ENCODE measurements at regions not wholly inside any gene's neighbourhood (a gene's known extent, or its start where the extent isn't known, plus 50 kb on each side); places are given as distances from the start of the nearest gene placed in this dataset.
"Not testable (repeated sequence)": the region's sequence is repeated elsewhere in the genome, so short reads cannot be mapped to it uniquely, and the experiment has no call there.

DNA sequence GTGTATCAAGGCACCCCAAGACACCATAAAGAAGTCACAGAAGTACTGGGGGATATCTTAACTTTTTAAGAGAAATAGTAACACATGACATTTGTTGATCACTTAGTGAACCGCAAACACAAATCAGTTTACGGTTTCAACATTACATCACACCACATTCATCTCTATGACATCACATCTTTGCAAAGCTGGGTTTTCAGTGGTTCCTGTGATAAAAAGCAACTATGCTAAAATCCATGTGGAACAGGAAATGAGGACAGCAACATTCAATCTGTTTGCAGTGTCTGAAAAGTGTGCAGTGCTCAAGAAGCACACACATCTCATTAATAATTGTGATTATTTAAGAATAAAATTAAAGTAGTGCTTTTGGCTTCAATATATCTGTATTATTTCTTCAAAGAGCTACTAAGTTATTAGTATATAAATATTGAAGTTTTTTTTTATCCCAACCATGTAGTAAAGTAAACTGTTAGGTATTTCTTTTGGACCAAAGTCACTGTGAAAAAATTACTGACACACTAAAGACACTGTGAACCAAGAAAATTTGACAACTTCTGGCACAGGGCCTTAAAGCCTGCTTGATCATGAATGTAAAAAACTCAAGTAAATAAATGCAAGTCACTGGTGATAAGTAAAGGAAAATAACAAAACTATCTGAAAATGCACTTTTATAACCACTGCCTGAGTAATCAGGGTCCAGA is 156.0 kb upstream of the SOX6 start:
- Histone ChIP-seq H2BK120ac (ENCODE audit: insufficient read depth, low read length, poor library complexity) (no peak overlapping the region), H3K9me3 (ENCODE audit: insufficient read depth, low read depth, low read length) (no peaks in the 10 kb centered on the region), H3K27ac (ENCODE audit: low read depth, low read length) (no peak overlapping the region), H3K18ac (ENCODE audit: low read length) (no peak overlapping the region), H3K23ac (ENCODE audit: low read length) (no peak overlapping the region), H3K14ac (ENCODE audit: low read length) (no peak overlapping the region), H2BK5ac (ENCODE audit: low read depth, low read length, poor library complexity) (no peak overlapping the region), H3K4me3 (ENCODE audit: low read depth, low read length) (no peak overlapping the region), H3K79me2 (ENCODE audit: control insufficient read depth, insufficient read depth, low read length, poor library complexity) (no peaks in the 10 kb centered on the region), H3K79me1 (ENCODE audit: low read length) (no peaks in the 10 kb centered on the region), H2AFZ (ENCODE audit: insufficient read depth, low read length, poor library complexity) (no peak overlapping the region), H2BK12ac (ENCODE audit: low read length) (no peak overlapping the region), H4K8ac (ENCODE audit: low read depth, low read length) (no peak overlapping the region), H3K27me3 (ENCODE audit: insufficient read depth, low read length) (no peaks in the 10 kb centered on the region), H3K4me1 (ENCODE audit: control insufficient read depth in 1 of 2, insufficient read depth in 2 of 2, low read length in 2 of 2) (no peaks in the 10 kb centered on the region), H3K4ac (ENCODE audit: low read depth, low read length) (no peak overlapping the region), H4K12ac (ENCODE audit: low read depth, low read length) (no peak overlapping the region), H3K9ac (ENCODE audit: low read length) (no peak overlapping the region), H3K4me2 (ENCODE audit: low read length) (no peak overlapping the region), H2AK5ac (ENCODE audit: low read length) (no peak overlapping the region), H4K91ac (ENCODE audit: low read depth, low read length) (no peak overlapping the region), H3K36me3 (ENCODE audit: control insufficient read depth in 1 of 2, insufficient read depth in 2 of 2, low read length in 2 of 2) (no peaks in the 10 kb centered on the region)
- WGBS (ENCODE audit: extremely low coverage, insufficient coverage, insufficient read length) = no CpG with 5 or more reads among the region's 2 CpGs
- no peak for DNase-seq

DNA sequence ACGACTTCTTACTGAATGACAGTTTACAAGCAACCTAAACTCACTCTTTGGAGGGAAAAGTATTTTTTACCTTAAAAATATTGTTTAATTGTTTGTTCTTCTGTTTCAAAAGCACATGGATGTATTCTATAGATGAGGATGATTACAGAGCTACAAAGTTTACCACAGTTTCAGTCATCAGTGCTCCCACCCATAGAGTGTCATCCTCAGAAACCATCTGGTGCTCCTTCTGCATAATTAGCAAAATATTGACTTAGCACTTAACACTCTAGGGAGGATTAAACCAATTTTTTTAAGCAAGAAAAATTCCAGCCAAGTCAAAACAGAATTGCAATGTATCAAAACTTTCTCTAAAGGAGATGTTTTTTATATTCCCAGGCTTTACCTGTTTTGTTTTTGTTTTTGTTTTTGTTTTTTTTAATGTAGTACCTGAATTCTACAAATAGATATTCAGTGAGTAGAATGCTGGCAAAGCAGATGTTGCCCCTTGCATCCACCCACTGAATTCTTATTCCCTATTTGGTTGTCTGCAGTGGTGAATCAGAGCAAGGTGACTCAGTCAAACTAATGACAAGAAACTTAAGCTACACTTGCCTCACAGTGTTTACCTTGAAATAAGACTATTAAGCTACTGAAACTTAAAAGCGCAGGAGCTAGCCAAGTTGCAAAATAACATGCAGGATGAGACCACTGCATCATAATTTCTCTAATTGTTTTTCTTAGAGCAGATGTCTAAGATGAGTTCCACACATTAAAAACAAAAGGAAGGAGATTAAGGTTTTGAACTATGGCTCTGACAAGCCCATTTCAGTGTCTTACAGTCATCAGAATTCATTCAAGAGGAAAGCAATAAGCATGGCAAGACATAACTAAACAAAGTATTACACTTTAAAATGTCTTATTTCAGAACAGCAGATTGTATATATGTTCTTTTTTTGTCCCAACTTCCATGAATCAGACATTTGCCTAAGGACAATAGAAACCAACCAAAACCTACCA is 155.1 kb upstream of the SOX6 start:
- H4K8ac ChIP-seq (ENCODE audit: low read depth, low read length) = no peak overlapping the region
- H4K91ac ChIP-seq (ENCODE audit: low read depth, low read length) = no peak overlapping the region
- H2AK5ac ChIP-seq (ENCODE audit: low read length) = no peak overlapping the region
- no peak overlapping the region for H4K12ac ChIP-seq (ENCODE audit: low read depth, low read length)
- peak; percentile 7 for DNase-seq
- no peaks in the 10 kb centered on the region for H3K4me1 ChIP-seq (ENCODE audit: control insufficient read depth in 1 of 2, insufficient read depth in 2 of 2, low read length in 2 of 2)
- no peak overlapping the region for H2AFZ ChIP-seq (ENCODE audit: insufficient read depth, low read length, poor library complexity)
- no CpG with 5 or more reads among the region's 2 CpGs for WGBS (ENCODE audit: extremely low coverage, insufficient coverage, insufficient read length)
- H3K9me3 ChIP-seq (ENCODE audit: insufficient read depth, low read depth, low read length) = no peaks in the 10 kb centered on the region
- no peaks in the 10 kb centered on the region for H3K27me3 ChIP-seq (ENCODE audit: insufficient read depth, low read length)
- no peak overlapping the region for H3K27ac ChIP-seq (ENCODE audit: low read depth, low read length)
- H3K4ac ChIP-seq (ENCODE audit: low read depth, low read length) = no peak overlapping the region
- H3K9ac ChIP-seq (ENCODE audit: low read length) = no peak overlapping the region
- H3K4me3 ChIP-seq (ENCODE audit: low read depth, low read length) = no peak overlapping the region
- H3K14ac ChIP-seq (ENCODE audit: low read length) = no peak overlapping the region
- H3K79me2 ChIP-seq (ENCODE audit: control insufficient read depth, insufficient read depth, low read length, poor library complexity) = no peaks in the 10 kb centered on the region
- no peak overlapping the region for H2BK120ac ChIP-seq (ENCODE audit: insufficient read depth, low read length, poor library complexity)
- H3K79me1 ChIP-seq (ENCODE audit: low read length) = no peaks in the 10 kb centered on the region
- H3K36me3 ChIP-seq (ENCODE audit: control insufficient read depth in 1 of 2, insufficient read depth in 2 of 2, low read length in 2 of 2) = no peaks in the 10 kb centered on the region
- no peak overlapping the region for H2BK5ac ChIP-seq (ENCODE audit: low read depth, low read length, poor library complexity)
- H3K18ac ChIP-seq (ENCODE audit: low read length) = no peak overlapping the region
- H2BK12ac ChIP-seq (ENCODE audit: low read length) = no peak overlapping the region
- H3K4me2 ChIP-seq (ENCODE audit: low read length) = no peak overlapping the region
- no peak overlapping the region for H3K23ac ChIP-seq (ENCODE audit: low read length)

GRCh38 chr11:16505481-16505880 is 149.1 kb upstream of the SOX6 start:
- no peak overlapping the region for H2BK5ac ChIP-seq (ENCODE audit: low read depth, low read length, poor library complexity)
- H3K27ac ChIP-seq (ENCODE audit: low read depth, low read length) = no peak overlapping the region
- H3K4ac ChIP-seq (ENCODE audit: low read depth, low read length) = no peak overlapping the region
- H3K79me1 ChIP-seq (ENCODE audit: low read length) = no peaks in the 10 kb centered on the region
- H3K14ac ChIP-seq (ENCODE audit: low read length) = no peak overlapping the region
- H2AK5ac ChIP-seq (ENCODE audit: low read length) = no peak overlapping the region
- no CpG with 5 or more reads among the region's 1 CpG for WGBS (ENCODE audit: extremely low coverage, insufficient coverage, insufficient read length)
- no peaks in the 10 kb centered on the region for H3K79me2 ChIP-seq (ENCODE audit: control insufficient read depth, insufficient read depth, low read length, poor library complexity)
- no peak overlapping the region for H4K12ac ChIP-seq (ENCODE audit: low read depth, low read length)
- H2AFZ ChIP-seq (ENCODE audit: insufficient read depth, low read length, poor library complexity) = no peak overlapping the region
- H3K4me2 ChIP-seq (ENCODE audit: low read length) = no peak overlapping the region
- no peak overlapping the region for H3K9ac ChIP-seq (ENCODE audit: low read length)
- no peak overlapping the region for H3K23ac ChIP-seq (ENCODE audit: low read length)
- H3K18ac ChIP-seq (ENCODE audit: low read length) = no peak overlapping the region
- H4K91ac ChIP-seq (ENCODE audit: low read depth, low read length) = no peak overlapping the region
- no peaks in the 10 kb centered on the region for H3K4me1 ChIP-seq (ENCODE audit: control insufficient read depth in 1 of 2, insufficient read depth in 2 of 2, low read length in 2 of 2)
- no peak overlapping the region for H4K8ac ChIP-seq (ENCODE audit: low read depth, low read length)
- no peak overlapping the region for H2BK12ac ChIP-seq (ENCODE audit: low read length)
- no peak overlapping the region for H3K4me3 ChIP-seq (ENCODE audit: low read depth, low read length)
- peaks cover 3% of the 10 kb centered on the region for H3K9me3 ChIP-seq (ENCODE audit: insufficient read depth, low read depth, low read length)
- H3K27me3 ChIP-seq (ENCODE audit: insufficient read depth, low read length) = no peaks in the 10 kb centered on the region
- DNase-seq = no peak
- H3K36me3 ChIP-seq (ENCODE audit: control insufficient read depth in 1 of 2, insufficient read depth in 2 of 2, low read length in 2 of 2) = no peaks in the 10 kb centered on the region
- H2BK120ac ChIP-seq (ENCODE audit: insufficient read depth, low read length, poor library complexity) = no peak overlapping the region

- not testable (repeated sequence) for H3K23ac ChIP-seq (ENCODE audit: low read length); H2BK12ac ChIP-seq (ENCODE audit: low read length); H3K18ac ChIP-seq (ENCODE audit: low read length); H3K27ac ChIP-seq (ENCODE audit: low read depth, low read length); H4K12ac ChIP-seq (ENCODE audit: low read depth, low read length); H3K27me3 ChIP-seq (ENCODE audit: insufficient read depth, low read length); H2BK5ac ChIP-seq (ENCODE audit: low read depth, low read length, poor library complexity); H4K91ac ChIP-seq (ENCODE audit: low read depth, low read length); H3K36me3 ChIP-seq (ENCODE audit: control insufficient read depth in 1 of 2, insufficient read depth in 2 of 2, low read length in 2 of 2); H3K14ac ChIP-seq (ENCODE audit: low read length); DNase-seq; H2BK120ac ChIP-seq (ENCODE audit: insufficient read depth, low read length, poor library complexity); H3K4ac ChIP-seq (ENCODE audit: low read depth, low read length); H3K9me3 ChIP-seq (ENCODE audit: insufficient read depth, low read depth, low read length); H3K4me2 ChIP-seq (ENCODE audit: low read length); H3K4me3 ChIP-seq (ENCODE audit: low read depth, low read length); H4K8ac ChIP-seq (ENCODE audit: low read depth, low read length); H3K79me2 ChIP-seq (ENCODE audit: control insufficient read depth, insufficient read depth, low read length, poor library complexity); H2AK5ac ChIP-seq (ENCODE audit: low read length); H3K9ac ChIP-seq (ENCODE audit: low read length); H3K4me1 ChIP-seq (ENCODE audit: control insufficient read depth in 1 of 2, insufficient read depth in 2 of 2, low read length in 2 of 2); H3K79me1 ChIP-seq (ENCODE audit: low read length); H2AFZ ChIP-seq (ENCODE audit: insufficient read depth, low read length, poor library complexity)
- WGBS (ENCODE audit: extremely low coverage, insufficient coverage, insufficient read length) = no CpG with 5 or more reads among the region's 2 CpGs
Measured at GRCh38 chr11:16503891-16504290, 147.5 kb upstream of the SOX6 start.
